ENCODE measurements at regions not wholly inside any gene's neighbourhood (a gene's known extent, or its start where the extent isn't known, plus 50 kb on each side); places are given as distances from the start of the nearest gene placed in this dataset.
A peak's percentile ranks its signal among the peaks of the same experiment; 100 is the strongest.

- in situ Hi-C loops (cut with HindIII; ENCODE audit: low sequenced_read_pairs), result no loop called here
- no peak for DNase-seq (ENCODE audit: low spot score)
Observed at GRCh38 chr15:59953392-59953883, 50.7 kb upstream of the FOXB1 start.

GRCh38 chr15:59952960-59953359, 51.2 kb upstream of the FOXB1 start:
- DNase-seq (ENCODE audit: low spot score), result no peak
- in situ Hi-C loops (cut with HindIII; ENCODE audit: low sequenced_read_pairs), result no loop called here

GRCh38 chr15:59950603-59951388, 53.3 kb upstream of the FOXB1 start:
- in situ Hi-C loops (cut with HindIII; ENCODE audit: low sequenced_read_pairs), result no loop called here

GRCh38 chr15:59948924-59949613, 55.0 kb upstream of the FOXB1 start:
- DNase-seq (ENCODE audit: low spot score), result no peak
- in situ Hi-C loops (cut with HindIII; ENCODE audit: low sequenced_read_pairs), result no loop called here

More at GRCh38 chr15:59950603-59951388, 53.3 kb upstream of the FOXB1 start:
- no peak for DNase-seq (ENCODE audit: low spot score)

GRCh38 chr15:59946084-59946483, 58.0 kb upstream of the FOXB1 start:
- in situ Hi-C loops (cut with HindIII; ENCODE audit: low sequenced_read_pairs), result no loop called here
- no peak for DNase-seq (ENCODE audit: low spot score)

- in situ Hi-C loops (cut with HindIII; ENCODE audit: low sequenced_read_pairs), result no loop called here
- DNase-seq (ENCODE audit: low spot score), result no peak
Observed at GRCh38 chr15:59945036-59945435, 59.1 kb upstream of the FOXB1 start.

- in situ Hi-C loops (cut with HindIII; ENCODE audit: low sequenced_read_pairs), result no loop called here
- no peak for DNase-seq (ENCODE audit: low spot score)
Observed at GRCh38 chr15:59941612-59942011, 62.5 kb upstream of the FOXB1 start.

GRCh38 chr15:59940928-59941327, 63.2 kb upstream of the FOXB1 start:
- DNase-seq (ENCODE audit: low spot score), result no peak
- in situ Hi-C loops (cut with HindIII; ENCODE audit: low sequenced_read_pairs), result no loop called here

GRCh38 chr15:59940456-59940855, 63.7 kb upstream of the FOXB1 start:
- in situ Hi-C loops (cut with HindIII; ENCODE audit: low sequenced_read_pairs), result no loop called here
- DNase-seq (ENCODE audit: low spot score), result no peak

GRCh38 chr15:59936741-59937140, 67.4 kb upstream of the FOXB1 start:
- in situ Hi-C loops (cut with HindIII; ENCODE audit: low sequenced_read_pairs), result no loop called here
- no peak for DNase-seq (ENCODE audit: low spot score)

GRCh38 chr15:59933607-59934006, 70.5 kb upstream of the FOXB1 start:
- in situ Hi-C loops (cut with HindIII; ENCODE audit: low sequenced_read_pairs), result no loop called here
- DNase-seq (ENCODE audit: low spot score), result no peak

GRCh38 chr15:59931646-59932261, 72.4 kb upstream of the FOXB1 start:
- in situ Hi-C loops (cut with HindIII; ENCODE audit: low sequenced_read_pairs), result no loop called here

GRCh38 chr15:59924812-59925522, 79.1 kb upstream of the FOXB1 start:
- in situ Hi-C loops (cut with HindIII; ENCODE audit: low sequenced_read_pairs), result no loop called here
- DNase-seq (ENCODE audit: low spot score), result no peak

More at GRCh38 chr15:59931646-59932261, 72.4 kb upstream of the FOXB1 start:
- DNase-seq (ENCODE audit: low spot score), result no peak

GRCh38 chr15:59924096-59924495, 80.0 kb upstream of the FOXB1 start:
- no peak for DNase-seq (ENCODE audit: low spot score)
- in situ Hi-C loops (cut with HindIII; ENCODE audit: low sequenced_read_pairs), result no loop called here

- no peak for DNase-seq (ENCODE audit: low spot score)
- in situ Hi-C loops (cut with HindIII; ENCODE audit: low sequenced_read_pairs), result no loop called here
Observed at GRCh38 chr15:59923508-59923907, 80.6 kb upstream of the FOXB1 start.

- no peak for DNase-seq (ENCODE audit: low spot score)
- in situ Hi-C loops (cut with HindIII; ENCODE audit: low sequenced_read_pairs), result no loop called here
Observed at GRCh38 chr15:59918994-59919951, 84.8 kb upstream of the FOXB1 start.

GRCh38 chr15:59917504-59918157, 86.5 kb upstream of the FOXB1 start:
- in situ Hi-C loops (cut with HindIII; ENCODE audit: low sequenced_read_pairs), result no loop called here
- peak; percentile 12 for DNase-seq (ENCODE audit: low spot score)

- in situ Hi-C loops (cut with HindIII; ENCODE audit: low sequenced_read_pairs), result no loop called here
- DNase-seq (ENCODE audit: low spot score), result no peak
Observed at GRCh38 chr15:59906046-59906445, 98.1 kb upstream of the FOXB1 start.
